ENCODE measurements at regions not wholly inside any gene's neighbourhood (a gene's known extent, or its start where the extent isn't known, plus 50 kb on each side); places are given as distances from the start of the nearest gene placed in this dataset.

GRCh38 chr2:66318009-66318561, 116.8 kb upstream of the MEIS1 start:
- no peak for TF ChIP-seq POLR2A (IDR thresholded peaks at IDR 0.05)
- TF ChIP-seq CTCF (IDR thresholded peaks at IDR 0.05), result no peak
